HL-60 (cell line): ENCODE measurements at regions not wholly inside any gene's neighbourhood (a gene's known extent, or its start where the extent isn't known, plus 50 kb on each side); places are given as distances from the start of the nearest gene placed in this dataset.

Experiments
- DNase-seq, 2 experiments: peaks; one replicate each; pipeline ENCODE4 v3.0.0-alpha.2; 2010 to 2020; ENCODE audit warnings: low read depth in 1 of 2, low spot score in 1 of 2
- H3K27ac ChIP-seq: fragments of 250-450 bp; sonication (Bioruptor Pico); replicated peaks from 2 replicates; pipeline ENCODE4 v1.5.1; 2020; ENCODE audit warnings: mild to moderate bottlenecking, moderate library complexity
- H3K27me3 ChIP-seq: fragments of 250-450 bp; sonication (Bioruptor Pico); 2 replicates; pipeline ENCODE4 v1.5.1; 2021; ENCODE audit warnings: mild to moderate bottlenecking, moderate library complexity; ENCODE audit not compliant: insufficient read depth, poor library complexity, severe bottlenecking
- H3K4me3 ChIP-seq: replicated peaks from 2 replicates; pipeline ENCODE4 v1.5.1; 2011; ENCODE audit warnings: mild to moderate bottlenecking, control low read depth, low read length; ENCODE audit not compliant: insufficient read depth
- GABPA ChIP-seq: IDR thresholded peaks from 2 replicates; pipeline ENCODE4 v1.6.1; 2012; ENCODE audit warnings: low read depth
- POLR2AphosphoS5 ChIP-seq: IDR thresholded peaks from 2 replicates; pipeline ENCODE4 v1.6.1; 2012; ENCODE audit warnings: low read depth
- SPI1 ChIP-seq: IDR thresholded peaks from 2 replicates; pipeline ENCODE4 v1.6.1; 2012; ENCODE audit warnings: low read depth, mild to moderate bottlenecking, borderline replicate concordance
- TF ChIP-seq, protein P1 (sequence below): IDR thresholded peaks from 2 replicates; pipeline ENCODE4 v1.6.1; 2012; ENCODE audit warnings: low read depth; ENCODE audit not compliant: insufficient replicate concordance
- TF ChIP-seq, protein P2 (sequence below): IDR thresholded peaks from one replicate; pipeline ENCODE4 v1.5.1; 2011; ENCODE audit warnings: low read length, control low read depth, inconsistent platforms; ENCODE audit not compliant: insufficient read depth

DNA sequence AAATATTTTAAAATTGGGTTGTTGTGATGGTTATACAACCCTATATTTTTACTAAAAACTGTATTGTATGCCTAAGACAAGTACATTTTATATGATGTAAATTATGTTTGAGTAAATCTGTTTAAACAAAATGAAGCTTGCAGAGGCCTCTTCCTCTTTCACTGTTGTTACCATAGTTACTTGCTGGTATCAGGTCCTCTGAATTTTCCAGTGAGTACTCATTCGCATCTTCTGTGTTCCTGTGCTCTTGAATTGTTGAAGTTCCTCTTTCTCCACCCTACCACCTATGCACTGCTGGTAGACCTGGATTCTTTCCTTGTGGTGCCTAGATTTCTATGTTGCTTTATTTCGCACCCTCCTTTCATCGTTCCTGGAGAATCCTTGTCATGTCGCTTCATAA is 938.5 kb upstream of the ACO1 start:
- Histone ChIP-seq H3K4me3 (no peak overlapping the region), H3K27me3 (no peaks in the 10 kb centered on the region), H3K27ac (no peak overlapping the region)
- DNase-seq: no peak
- no peak for TF ChIP-seq GABPA
- TF ChIP-seq, protein P1, sequence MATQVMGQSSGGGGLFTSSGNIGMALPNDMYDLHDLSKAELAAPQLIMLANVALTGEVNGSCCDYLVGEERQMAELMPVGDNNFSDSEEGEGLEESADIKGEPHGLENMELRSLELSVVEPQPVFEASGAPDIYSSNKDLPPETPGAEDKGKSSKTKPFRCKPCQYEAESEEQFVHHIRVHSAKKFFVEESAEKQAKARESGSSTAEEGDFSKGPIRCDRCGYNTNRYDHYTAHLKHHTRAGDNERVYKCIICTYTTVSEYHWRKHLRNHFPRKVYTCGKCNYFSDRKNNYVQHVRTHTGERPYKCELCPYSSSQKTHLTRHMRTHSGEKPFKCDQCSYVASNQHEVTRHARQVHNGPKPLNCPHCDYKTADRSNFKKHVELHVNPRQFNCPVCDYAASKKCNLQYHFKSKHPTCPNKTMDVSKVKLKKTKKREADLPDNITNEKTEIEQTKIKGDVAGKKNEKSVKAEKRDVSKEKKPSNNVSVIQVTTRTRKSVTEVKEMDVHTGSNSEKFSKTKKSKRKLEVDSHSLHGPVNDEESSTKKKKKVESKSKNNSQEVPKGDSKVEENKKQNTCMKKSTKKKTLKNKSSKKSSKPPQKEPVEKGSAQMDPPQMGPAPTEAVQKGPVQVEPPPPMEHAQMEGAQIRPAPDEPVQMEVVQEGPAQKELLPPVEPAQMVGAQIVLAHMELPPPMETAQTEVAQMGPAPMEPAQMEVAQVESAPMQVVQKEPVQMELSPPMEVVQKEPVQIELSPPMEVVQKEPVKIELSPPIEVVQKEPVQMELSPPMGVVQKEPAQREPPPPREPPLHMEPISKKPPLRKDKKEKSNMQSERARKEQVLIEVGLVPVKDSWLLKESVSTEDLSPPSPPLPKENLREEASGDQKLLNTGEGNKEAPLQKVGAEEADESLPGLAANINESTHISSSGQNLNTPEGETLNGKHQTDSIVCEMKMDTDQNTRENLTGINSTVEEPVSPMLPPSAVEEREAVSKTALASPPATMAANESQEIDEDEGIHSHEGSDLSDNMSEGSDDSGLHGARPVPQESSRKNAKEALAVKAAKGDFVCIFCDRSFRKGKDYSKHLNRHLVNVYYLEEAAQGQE: no peak
- no peak for TF ChIP-seq SPI1
- TF ChIP-seq, protein P2, sequence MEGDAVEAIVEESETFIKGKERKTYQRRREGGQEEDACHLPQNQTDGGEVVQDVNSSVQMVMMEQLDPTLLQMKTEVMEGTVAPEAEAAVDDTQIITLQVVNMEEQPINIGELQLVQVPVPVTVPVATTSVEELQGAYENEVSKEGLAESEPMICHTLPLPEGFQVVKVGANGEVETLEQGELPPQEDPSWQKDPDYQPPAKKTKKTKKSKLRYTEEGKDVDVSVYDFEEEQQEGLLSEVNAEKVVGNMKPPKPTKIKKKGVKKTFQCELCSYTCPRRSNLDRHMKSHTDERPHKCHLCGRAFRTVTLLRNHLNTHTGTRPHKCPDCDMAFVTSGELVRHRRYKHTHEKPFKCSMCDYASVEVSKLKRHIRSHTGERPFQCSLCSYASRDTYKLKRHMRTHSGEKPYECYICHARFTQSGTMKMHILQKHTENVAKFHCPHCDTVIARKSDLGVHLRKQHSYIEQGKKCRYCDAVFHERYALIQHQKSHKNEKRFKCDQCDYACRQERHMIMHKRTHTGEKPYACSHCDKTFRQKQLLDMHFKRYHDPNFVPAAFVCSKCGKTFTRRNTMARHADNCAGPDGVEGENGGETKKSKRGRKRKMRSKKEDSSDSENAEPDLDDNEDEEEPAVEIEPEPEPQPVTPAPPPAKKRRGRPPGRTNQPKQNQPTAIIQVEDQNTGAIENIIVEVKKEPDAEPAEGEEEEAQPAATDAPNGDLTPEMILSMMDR: no peak

DNA sequence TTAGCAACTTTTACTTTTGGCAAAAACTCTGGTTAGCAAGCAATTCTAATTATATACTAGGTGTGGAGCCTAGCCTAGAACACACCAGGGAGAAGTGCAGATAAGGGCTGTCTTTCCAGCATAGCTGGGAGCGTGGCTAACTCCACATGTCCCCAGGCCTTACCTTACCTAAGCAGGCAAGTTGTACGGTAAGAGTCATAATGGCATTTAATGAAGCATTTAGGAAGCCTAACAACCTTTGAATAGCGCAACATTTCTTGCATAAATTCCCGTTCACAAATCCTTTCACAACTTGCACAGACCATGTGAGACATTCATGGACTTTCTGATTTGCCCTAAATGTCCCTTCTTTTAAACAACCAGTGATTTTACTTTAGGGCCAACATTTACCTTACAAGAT is 917.4 kb upstream of the ACO1 start:
- H3K27ac ChIP-seq: no peak overlapping the region
- no peaks in the 10 kb centered on the region for H3K27me3 ChIP-seq
- no peak for DNase-seq
- no peak overlapping the region for H3K4me3 ChIP-seq
- TF ChIP-seq GABPA: no peak
- no peak for TF ChIP-seq SPI1
- no peak for TF ChIP-seq POLR2AphosphoS5
- TF ChIP-seq, protein P2: no peak
- TF ChIP-seq, protein P1: no peak

DNA sequence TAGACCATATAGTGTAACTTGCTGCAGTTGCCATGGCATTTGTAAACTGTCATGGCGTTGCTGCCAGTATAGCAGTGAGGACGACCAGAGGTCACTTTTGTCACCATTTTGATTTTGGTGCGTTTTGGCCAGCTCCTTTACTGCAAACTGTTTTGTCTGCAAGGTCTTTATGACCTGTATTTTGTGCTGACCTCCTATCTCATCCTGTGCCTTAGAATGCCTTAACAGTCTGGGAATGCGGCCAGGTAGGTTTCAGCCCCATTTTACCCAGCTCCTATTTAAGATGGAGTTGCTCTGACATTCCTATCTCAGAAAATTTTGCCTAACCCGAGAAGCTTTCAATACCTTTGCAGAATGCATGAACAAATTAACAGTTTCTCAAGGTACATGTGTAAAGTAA is 914.4 kb upstream of the ACO1 start:
- TF ChIP-seq GABPA: no peak
- no peak for DNase-seq
- no peaks in the 10 kb centered on the region for H3K27me3 ChIP-seq

DNA sequence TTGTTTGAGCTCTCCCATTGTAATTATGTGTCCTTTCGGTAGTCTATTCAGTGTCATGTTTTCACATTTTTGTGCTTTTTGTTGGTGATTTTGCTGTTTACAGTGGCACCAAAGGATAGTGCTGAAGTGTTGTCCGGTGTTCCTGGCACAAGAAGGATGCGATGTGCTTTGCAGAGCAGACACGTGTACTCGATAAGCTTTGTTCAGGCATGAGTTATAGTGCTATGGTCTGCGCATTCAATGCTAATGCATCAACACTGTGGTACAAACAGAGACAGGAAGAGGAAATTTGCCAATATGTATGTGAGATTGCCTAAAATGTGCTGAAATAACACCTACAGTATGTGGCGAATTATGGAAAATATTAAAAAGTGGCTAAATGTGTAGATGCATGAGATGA is 913.4 kb upstream of the ACO1 start:
- no peak for TF ChIP-seq GABPA
- TF ChIP-seq POLR2AphosphoS5: no peak
- TF ChIP-seq, protein P2: no peak
- TF ChIP-seq SPI1: no peak
- TF ChIP-seq, protein P1: no peak

More for the DNA sequence above, 914.4 kb upstream of the ACO1 start:
- no peak overlapping the region for H3K4me3 ChIP-seq
- H3K27ac ChIP-seq: no peak overlapping the region

More for the DNA sequence above, 913.4 kb upstream of the ACO1 start:
- Histone ChIP-seq H3K4me3 (no peak overlapping the region), H3K27me3 (no peaks in the 10 kb centered on the region), H3K27ac (no peak overlapping the region)
- no peak for DNase-seq
